Renal cortical epithelial cell (primary cell): ENCODE measurements at regions not wholly inside any gene's neighbourhood (a gene's known extent, or its start where the extent isn't known, plus 50 kb on each side); places are given as distances from the start of the nearest gene placed in this dataset.
"Not testable (repeated sequence)": the region's sequence is repeated elsewhere in the genome, so short reads cannot be mapped to it uniquely, and the experiment has no call there.

ENCODE experiments used
- DNase-seq: peaks from one replicate; pipeline ENCODE4 v3.0.0-alpha.2; 2011; ENCODE audit warnings: low read depth

DNA sequence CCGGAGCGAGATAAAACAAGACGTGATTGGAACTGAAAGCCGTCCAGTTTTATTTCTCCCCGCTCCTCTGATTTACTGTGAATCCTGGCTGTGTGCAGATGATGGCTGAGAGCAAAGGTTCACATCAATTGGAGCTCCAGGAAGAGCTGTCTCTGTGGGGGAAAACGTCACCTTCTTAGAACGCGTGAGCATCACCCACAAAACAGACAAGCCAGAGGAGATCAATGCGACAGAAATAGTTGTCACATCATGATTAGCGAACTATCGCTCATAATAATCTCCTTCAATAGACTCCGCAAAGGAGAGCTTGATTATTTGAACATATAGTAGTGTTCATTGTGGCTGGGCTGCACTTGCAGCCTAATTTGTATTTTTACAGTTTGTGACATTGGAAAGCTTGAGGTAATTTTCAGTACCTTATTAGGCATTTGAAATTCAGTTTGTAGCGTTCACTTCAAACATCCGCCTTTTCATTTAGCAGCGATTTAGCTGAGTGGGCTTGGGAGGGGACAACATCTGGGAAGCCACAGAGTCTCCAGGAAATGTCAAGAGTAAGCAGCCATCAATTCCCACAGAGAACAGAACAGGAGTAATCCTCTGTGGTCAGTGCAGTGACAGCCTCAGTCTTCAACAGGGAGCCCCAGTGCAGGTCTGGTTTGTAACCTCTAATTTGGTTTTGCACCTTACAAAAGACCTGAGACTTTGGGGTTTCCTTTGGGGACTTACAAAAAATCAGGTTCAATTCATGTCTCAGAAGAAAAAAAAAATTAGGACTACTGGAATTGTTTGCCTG is 276.8 kb upstream of the PFKP start:
- no peak for DNase-seq

DNA sequence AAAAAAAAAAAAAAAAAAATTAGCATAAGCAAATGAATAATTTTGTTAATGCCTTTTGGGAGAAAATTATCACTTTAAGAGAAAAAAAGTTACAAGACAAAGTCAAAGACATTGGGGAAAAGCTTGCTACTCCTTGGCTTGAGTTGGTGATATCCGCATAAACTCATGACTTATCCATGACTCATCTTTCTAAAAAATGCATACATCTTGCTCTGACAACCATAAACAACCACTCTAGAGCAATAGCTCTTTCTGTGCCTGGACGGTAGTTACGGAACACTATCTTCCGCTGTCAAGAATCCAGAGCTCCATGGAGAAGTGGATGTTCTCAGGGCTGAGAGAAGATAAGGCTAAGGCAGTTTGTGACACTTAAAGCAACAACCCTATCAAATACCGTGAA is 281.1 kb upstream of the PFKP start:
- no peak for DNase-seq

DNA sequence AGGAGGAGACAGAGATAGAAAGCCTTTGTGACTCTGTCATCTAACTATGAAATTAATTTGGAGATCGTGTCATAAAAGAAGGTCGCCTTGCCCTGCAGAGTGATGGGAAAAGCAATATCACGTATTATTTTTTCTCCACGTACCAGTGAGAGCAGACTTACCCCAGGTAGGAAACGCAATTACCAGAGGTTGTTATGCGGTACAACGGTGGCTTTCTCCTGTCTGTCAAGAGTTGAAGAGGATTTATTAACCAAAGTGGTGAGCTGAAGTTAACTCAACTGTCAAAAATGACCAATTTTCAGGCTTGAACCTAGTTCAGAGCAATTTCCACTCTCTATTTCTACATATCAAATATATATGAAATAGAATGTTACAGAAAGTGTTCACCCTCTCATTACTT is 282.6 kb upstream of the PFKP start:
- no peak for DNase-seq

DNA sequence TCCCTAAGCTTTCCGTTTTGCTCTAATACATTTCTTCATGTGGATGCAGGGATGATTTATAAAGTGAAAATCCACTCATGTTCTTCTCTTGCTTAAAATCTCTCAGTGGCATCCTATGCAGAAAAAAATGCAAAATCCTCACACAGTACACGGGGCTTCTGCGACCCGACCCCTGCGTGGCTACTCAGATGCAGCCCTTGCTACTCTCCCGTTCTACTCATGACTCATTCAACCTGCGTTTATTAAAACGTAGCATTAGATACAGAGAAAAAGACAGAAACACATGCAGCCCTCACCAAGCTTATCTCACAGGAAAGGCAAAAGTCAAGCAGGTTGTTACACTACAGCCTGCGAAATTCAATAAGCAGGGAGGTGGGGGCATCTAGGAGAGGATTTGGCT is 284.4 kb upstream of the PFKP start:
- no peak for DNase-seq

DNA sequence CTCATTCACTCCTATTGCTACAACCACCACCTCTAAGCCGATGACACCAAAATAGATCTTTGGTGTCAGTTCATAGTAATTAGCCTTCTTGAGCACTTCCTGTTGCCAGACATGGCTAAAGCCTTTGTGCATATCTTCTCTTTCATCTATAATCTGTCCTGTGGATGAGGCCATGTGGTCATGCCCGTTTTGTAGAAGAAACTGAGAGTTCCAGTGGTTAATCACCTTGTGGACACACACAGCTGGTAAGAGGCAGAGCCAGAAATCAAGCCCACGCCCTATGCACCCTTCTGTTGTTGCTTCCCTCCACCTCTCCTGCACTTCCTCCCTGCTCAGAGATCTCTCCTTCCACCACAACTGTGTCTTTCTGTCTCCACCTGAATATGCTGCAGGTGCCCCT is 285.1 kb upstream of the PFKP start:
- DNase-seq: no peak

DNA sequence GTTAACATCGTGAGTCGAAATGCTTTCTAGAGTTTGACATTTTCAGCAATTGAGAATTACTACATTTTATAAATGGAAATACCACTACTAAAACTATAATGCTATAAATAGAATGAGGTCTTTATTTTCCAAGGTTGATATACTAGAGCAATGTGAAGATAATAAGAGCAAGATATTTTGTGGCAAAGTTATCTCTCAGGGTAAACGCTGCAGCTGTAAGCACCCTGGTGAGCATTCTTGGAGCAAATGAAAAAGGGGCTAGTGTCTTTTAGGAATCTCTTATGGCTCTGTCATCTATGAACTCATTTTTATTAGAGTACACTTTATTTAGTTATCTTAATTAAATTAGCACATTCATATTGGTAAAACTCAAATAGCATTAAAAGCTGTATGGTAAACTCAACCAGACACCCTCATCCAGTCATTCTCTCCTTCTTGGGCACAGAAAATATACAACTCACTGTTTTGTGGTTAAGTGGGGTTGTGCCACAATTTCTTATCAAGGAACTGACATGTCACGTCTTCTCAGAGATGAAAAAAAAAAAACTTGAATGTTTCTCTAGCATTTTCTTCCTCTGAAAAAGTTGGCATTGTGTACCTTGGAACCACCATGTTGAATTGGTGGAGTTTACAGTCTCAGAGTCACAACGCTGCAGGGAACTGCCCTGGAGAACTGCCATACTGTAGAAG is 289.5 kb upstream of the PFKP start:
- DNase-seq: no peak

DNA sequence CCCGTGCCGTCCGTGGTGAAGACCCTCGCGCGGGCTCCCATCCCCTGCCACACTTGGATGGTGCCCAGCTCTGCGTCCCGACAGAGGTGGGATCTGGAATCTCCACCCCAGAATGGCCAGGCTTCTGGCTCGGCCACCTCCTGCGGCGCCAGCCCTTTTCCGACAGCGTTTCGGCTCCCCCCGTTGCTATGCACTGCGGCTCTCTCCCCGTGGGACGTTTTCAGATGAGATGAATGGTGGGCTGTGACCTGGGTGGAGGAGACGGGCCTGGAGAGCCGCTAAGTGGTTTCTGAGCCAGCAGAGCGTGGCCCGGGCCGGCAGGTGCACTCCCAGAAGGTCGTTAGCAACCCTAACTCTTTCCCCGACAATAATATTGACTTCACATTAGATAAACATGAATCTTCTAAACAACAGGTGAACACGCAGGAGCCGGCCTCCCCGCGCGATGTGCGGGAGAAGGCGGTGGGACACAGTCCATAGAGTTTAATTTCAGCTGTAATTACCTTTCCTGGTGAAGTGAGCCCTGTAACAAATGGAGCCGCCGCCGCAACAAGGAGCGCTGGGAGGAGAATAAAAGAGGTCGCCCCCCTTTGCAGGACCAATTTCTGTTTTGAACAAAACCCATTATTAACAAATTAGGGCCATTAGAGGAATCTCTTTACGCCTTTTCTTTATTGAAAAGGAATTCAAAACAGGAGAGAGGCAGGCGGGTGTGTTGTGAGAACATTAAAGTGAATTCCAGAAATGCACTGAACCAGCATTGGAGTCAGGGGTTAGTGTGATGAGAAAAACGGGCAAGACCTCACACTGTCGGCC is 294.3 kb upstream of the PFKP start:
- DNase-seq: peak; percentile 5

DNA sequence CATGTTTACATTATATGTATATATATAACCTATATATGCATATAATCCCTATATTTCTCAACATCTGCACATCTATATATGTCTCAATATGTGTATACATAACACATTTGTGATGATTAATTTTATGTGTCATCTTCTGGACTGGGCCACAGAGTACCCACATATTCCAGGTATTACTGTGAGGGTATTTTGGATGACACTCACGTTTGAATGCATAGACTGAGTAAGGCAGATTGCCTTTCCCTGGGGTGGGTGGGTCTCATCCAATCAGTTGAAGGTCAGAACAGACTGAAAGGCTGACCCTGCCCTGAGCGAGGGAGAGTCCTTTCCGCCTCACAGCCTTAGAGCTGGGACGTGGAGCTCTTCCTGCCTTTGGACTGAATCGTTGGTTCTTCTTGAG is 295.2 kb upstream of the PFKP start:
- no peak for DNase-seq

DNA sequence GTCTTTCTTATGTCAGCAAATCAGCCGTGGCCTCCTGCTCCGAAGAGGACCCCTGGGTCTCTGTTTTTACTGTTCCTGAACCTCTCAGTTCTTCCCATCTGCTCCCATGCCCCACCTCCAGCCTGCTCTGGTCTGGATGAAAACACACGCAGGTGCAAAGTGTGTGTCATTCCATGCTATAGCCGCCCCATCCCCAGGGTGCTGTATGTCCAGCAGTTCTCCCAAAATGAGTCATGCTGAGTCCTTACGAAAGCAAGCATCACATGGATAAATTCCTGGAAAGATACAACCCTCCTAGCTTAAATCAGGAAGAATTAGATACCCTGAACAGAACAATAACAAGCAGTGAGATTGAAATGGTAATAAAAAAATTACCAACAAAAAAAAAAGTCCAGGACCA is 300.1 kb upstream of the PFKP start:
- not testable (repeated sequence) for DNase-seq

DNA sequence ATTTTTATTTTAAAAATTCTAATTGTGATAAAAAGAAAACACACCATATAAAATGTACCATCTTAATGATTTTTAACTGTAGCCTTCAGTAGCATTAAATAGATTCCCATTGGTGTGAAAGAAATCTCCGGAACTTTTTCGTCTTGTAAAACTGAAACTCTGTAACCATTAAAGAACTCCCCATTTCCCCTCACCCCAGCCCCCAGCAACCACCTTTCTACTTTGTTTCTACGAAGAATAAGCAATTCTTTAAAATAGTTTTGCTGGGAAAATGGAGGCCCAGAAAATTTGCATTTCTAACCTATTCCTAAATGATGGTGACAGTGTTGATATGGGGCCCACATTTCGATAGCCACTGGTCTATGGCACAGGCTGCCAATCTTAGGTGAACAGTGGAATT is 305.4 kb upstream of the PFKP start:
- no peak for DNase-seq

DNA sequence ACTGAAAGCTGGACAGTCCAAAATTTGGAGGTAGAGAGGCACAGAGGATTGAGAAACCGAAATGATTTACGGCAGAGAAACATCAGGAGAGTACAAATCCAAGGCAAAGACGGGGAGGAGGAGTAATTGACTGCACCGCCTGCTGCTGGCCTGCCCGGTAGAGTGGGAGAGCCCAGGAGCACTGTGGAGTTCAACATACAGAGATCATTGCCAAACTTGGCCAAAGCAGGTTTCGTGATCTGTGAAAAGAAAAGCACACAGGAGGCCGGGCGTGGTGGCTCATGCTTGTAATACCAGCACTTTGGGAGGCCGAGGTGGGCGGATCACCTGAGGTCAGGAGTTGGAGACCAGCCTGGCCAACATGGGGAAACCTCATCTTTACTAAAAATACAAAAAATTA is 306.0 kb upstream of the PFKP start:
- DNase-seq: no peak

DNA sequence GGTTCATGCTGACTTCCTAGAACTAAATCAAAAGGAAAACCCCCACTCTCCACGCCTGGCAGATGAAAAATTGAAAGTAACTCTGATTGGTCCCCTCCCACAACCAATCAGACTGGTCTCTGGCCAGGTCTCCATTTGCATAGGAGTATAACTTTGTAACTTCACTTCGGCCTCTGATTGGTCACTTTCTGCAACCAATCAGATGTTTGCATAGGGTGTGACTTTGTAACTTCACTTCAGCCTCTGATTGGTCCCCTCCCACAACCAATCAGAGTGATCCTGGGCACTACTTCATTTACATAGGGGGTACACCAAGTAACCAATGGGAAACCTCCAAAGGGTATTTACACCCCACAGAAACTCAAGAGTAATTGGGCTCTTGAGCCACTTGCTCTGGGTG is 306.6 kb upstream of the PFKP start:
- DNase-seq: no peak

DNA sequence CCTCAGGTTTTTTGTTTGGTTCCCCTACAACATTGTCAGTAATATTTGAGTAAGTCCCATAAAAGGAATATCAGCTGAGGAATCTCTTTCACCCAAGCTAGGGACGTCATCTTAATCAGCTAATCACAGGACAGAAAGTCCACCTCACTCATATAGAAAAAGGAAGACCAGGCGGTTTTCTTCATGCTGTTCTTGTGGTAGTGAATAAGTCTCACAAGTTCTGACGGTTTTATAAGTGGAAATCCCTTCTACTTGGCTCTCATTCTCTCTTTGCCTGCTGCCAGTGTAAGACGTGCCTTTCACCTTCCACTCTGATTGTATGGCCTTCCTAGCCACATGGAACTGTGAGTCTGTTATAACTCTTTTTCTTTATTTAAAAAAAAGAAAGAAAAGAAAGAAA is 308.1 kb upstream of the PFKP start:
- DNase-seq: no peak

DNA sequence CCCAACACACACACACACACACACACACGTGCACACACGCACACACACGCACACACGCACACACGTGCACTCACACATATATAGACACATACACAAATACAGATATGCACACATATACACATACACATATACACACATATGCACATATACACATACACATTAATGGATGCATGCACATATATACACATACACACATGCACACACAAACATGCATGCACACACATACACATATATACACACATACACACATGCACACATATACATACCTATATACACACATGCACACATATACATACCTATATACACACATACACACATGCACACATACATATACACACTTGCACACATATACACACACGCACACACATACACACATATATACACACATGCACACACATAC is 312.4 kb upstream of the PFKP start:
- DNase-seq: no peak

DNA sequence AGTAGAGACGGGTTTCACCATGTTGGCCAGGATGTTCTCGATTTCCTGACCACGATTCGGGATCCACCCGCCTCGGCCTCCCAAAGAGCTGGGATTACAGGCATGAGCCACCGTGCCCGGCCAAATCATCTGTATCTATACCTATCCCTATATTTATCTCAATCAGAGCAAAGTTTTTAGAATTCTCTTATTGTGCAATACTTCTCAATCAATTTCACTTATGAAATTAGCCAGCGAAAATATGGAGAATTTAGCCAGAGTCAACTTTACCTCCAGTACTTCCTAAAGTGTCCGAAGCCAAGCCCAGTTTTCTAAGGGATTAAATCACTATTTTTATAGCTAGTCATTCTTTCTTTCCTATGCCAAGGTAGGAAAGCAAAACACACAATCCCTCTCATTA is 319.1 kb upstream of the PFKP start:
- DNase-seq: no peak

DNA sequence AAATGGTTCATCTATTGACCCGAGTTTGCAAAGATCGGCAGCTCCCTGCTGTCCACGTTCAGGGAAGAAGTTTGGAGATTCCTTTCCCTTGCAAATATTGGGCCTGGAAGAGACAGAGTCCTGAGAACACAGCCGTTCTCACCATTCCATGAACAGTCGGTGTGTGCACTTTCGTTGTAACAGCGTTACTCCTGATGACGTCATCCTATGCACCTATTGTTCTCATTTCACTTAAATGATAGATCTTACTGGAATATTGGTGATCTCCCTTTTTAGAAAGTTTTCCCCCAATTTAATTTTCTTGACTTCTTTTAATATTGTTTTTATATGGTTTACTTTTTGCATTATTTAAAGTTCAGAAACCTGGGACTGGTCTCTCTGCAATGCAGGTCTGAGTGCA is 320.7 kb upstream of the PFKP start:
- no peak for DNase-seq

DNA sequence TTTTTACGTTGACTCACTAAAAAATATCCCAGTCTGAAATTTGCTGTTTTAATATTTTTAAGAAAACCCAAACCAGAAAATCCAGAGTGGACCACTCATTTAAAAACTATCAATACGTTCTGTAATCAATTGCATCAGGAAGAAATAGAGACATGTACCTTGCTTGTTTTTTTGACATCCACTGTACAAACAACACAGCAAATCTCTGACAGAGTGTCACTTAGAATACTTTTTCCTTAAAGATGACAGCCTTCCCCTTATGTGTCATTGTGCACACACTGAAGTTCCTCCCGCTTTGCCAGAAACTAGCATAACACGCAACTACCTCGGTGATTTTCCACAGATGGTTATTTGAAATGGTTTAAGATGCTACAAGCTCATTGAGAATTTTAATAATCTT is 321.7 kb upstream of the PFKP start:
- no peak for DNase-seq

DNA sequence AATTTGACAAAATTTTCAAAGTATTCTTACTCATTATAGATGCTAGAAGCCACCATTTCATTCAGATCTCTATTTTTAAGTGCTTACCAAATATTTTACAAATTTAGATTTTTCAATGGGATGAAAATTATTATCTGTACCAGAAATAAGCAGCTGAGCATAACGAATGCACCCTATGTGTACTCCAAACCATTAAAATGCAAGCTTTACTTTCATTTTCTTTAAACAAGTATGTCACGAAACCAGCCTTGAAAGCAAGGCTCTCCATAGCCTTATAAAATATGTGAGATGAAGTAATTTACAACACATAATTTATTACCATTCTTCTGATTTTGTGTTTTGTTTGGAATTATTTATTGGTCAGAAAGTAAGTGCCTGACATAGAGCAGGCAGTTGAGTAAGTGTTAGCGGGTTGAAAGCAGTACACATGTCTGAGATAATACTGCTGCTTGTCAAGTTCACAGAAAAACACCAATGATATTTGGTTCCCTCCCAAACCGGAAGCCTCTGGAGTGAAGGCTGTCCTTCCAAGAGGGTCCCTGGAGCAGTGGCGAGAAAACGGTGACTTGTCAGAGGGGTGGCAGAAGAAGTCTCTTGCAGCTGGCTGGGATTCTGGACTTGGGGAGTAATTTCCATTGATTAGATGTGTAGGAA is 322.7 kb upstream of the PFKP start:
- DNase-seq: no peak

DNA sequence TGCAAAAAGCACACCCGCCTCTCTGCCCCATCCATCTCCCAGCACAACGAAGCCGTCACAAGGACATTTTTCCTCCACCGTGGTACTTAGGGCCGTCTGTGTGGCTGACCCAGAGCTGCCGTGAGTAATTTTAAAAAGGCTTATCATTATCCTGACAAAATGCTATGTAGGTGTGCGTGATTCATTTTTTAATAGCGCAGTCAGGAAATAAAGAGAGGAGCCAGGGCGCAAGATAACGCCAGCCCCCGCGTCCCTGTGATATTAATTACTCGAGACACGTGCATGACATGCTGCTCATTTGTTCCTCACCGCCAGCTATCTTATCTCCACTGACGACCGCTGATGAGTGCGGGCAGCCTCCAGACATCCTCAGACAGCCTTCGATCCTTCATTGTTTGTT is 332.7 kb upstream of the PFKP start:
- DNase-seq: no peak

DNA sequence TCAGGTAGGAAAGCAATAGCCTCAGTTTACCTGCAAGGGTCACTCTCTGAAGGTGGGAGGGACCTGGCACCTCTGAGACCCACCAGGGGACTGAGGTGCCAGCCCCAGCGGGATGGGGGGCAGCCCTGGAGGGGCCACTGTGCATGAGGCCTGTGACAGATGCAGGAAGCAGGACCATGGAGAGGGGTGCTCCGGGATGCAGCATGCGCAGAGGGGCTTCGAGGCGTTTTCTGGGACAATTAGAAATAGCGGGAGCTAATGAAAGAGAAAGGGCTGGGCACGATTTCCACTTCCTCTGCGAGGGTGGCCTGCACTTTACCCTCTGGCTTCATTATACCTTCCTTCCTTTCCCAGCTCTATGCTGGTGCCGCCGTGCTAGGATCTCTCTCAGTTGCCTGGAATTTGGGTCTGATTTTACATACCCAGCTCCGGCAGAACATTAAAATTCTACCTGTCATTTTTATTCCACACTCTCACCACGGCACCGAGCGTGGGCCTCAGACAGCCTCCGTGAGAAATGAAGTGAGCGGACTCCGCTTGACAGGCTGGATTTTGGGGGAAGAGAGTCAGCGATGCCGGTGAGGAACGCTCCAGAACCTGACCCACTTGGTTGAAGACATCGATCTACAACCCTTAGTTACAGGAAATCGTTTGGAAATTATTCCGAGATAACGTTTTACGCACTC is 333.9 kb upstream of the PFKP start:
- DNase-seq: no peak

DNA sequence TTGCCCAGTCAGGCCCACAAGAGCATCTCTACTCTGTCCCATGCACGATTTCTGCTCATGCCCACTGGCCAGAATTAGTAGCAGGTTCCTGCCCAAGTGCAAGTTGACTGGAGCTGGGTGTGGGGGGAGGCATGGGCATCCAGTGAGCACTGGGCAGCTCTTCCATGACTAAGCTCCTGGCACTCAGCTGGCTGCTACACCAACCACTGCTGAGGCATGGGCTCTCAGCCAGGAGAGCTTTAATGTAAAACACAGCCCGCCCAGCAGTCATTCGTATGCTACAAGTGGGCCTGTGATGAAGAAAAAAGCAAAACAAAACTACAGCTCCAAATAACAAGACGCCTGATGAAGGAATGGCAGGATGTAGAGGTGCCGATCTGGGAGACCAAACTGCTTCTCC is 335.4 kb upstream of the PFKP start:
- no peak for DNase-seq

DNA sequence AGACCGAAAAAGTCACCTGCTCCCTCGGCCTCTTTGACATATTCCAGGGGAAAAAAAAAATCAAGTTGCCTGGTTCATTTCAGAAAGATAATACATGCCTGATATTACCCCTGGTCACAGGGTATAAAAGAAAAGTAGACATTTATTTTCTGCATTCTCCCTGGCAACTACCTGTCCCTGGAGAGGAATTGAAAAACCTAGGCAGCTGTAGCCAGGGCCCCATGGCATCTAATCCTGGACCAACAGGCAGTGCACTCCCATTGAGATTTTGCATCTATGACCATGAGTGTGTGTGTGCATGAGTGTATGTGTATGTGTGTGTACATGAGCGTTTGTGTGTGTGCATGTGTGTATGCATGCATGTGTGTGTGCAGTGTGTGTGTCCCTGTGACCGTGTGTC is 338.2 kb upstream of the PFKP start:
- DNase-seq: no peak
